ENCODE measurements at regions not wholly inside any gene's neighbourhood (a gene's known extent, or its start where the extent isn't known, plus 50 kb on each side); places are given as distances from the start of the nearest gene placed in this dataset.

GRCh38 chr6:139632840-139633239 is 258.4 kb upstream of the CITED2 start:
- Histone ChIP-seq H3K36me3 (no peaks in the 10 kb centered on the region), H3K9me3 (no peaks in the 10 kb centered on the region), H3K4me3 (no peak overlapping the region), H3K4me1 (no peaks in the 10 kb centered on the region), H3K27ac (no peak overlapping the region), H3K27me3 (no peaks in the 10 kb centered on the region)
- no peak for DNase-seq (ENCODE audit: low spot score)
- TF ChIP-seq CTCF (IDR thresholded peaks at IDR 0.05), result no peak

GRCh38 chr6:139628270-139628669 is 253.8 kb upstream of the CITED2 start:
- H3K27me3 ChIP-seq, result no peaks in the 10 kb centered on the region
- TF ChIP-seq CTCF (IDR thresholded peaks at IDR 0.05), result no peak
- DNase-seq (ENCODE audit: low spot score), result no peak
- H3K36me3 ChIP-seq, result no peaks in the 10 kb centered on the region
- H3K4me3 ChIP-seq, result no peak overlapping the region
- H3K9me3 ChIP-seq, result no peaks in the 10 kb centered on the region
- H3K4me1 ChIP-seq, result peaks cover 0 to 12% of the 10 kb centered on the region in 2 donors
- H3K27ac ChIP-seq, result no peak overlapping the region

GRCh38 chr6:139627091-139627490 is 252.6 kb upstream of the CITED2 start:
- Histone ChIP-seq H3K27me3 (no peaks in the 10 kb centered on the region), H3K36me3 (no peaks in the 10 kb centered on the region), H3K27ac (no peak overlapping the region), H3K9me3 (no peaks in the 10 kb centered on the region), H3K4me3 (no peak overlapping the region), H3K4me1 (peaks cover 0 to 12% of the 10 kb centered on the region in 2 donors)
- no peak for TF ChIP-seq CTCF (IDR thresholded peaks at IDR 0.05)
- no peak for DNase-seq (ENCODE audit: low spot score)

GRCh38 chr6:139625998-139626975 is 251.8 kb upstream of the CITED2 start:
- H3K9me3 ChIP-seq, result no peaks in the 10 kb centered on the region
- TF ChIP-seq CTCF (IDR thresholded peaks at IDR 0.05), result no peak
- peaks cover 0 to 12% of the 10 kb centered on the region in 2 donors for H3K4me1 ChIP-seq
- DNase-seq (ENCODE audit: low spot score), result no peak
- no peak overlapping the region for H3K4me3 ChIP-seq
- H3K27me3 ChIP-seq, result no peaks in the 10 kb centered on the region
- no peaks in the 10 kb centered on the region for H3K36me3 ChIP-seq
- H3K27ac ChIP-seq, result no peak overlapping the region

GRCh38 chr6:139625081-139625939 is 250.9 kb upstream of the CITED2 start:
- H3K27me3 ChIP-seq, result no peaks in the 10 kb centered on the region
- no peaks in the 10 kb centered on the region for H3K9me3 ChIP-seq
- H3K4me3 ChIP-seq, result no peak overlapping the region
- peaks cover 0 to 12% of the 10 kb centered on the region in 2 donors for H3K4me1 ChIP-seq
- H3K27ac ChIP-seq, result no peak overlapping the region
- no peak for DNase-seq (ENCODE audit: low spot score)
- H3K36me3 ChIP-seq, result no peaks in the 10 kb centered on the region
- no peak for TF ChIP-seq CTCF (IDR thresholded peaks at IDR 0.05)

Data from right atrium auricular region (tissue), 2 donors.